ENCODE measurements at regions not wholly inside any gene's neighbourhood (a gene's known extent, or its start where the extent isn't known, plus 50 kb on each side); places are given as distances from the start of the nearest gene placed in this dataset.

GRCh38 chr2:150586858-150587257 is 99.4 kb upstream of the RND3 start:
- TF ChIP-seq GATA2 (IDR thresholded peaks at IDR 0.05; ENCODE audit: low read depth, low read length) (no peak), GATA3 (IDR thresholded peaks at IDR 0.05; ENCODE audit: low read depth, low read length) (no peak)

Data from SH-SY5Y (cell line).